ENCODE measurements at regions not wholly inside any gene's neighbourhood (a gene's known extent, or its start where the extent isn't known, plus 50 kb on each side); places are given as distances from the start of the nearest gene placed in this dataset.

DNA sequence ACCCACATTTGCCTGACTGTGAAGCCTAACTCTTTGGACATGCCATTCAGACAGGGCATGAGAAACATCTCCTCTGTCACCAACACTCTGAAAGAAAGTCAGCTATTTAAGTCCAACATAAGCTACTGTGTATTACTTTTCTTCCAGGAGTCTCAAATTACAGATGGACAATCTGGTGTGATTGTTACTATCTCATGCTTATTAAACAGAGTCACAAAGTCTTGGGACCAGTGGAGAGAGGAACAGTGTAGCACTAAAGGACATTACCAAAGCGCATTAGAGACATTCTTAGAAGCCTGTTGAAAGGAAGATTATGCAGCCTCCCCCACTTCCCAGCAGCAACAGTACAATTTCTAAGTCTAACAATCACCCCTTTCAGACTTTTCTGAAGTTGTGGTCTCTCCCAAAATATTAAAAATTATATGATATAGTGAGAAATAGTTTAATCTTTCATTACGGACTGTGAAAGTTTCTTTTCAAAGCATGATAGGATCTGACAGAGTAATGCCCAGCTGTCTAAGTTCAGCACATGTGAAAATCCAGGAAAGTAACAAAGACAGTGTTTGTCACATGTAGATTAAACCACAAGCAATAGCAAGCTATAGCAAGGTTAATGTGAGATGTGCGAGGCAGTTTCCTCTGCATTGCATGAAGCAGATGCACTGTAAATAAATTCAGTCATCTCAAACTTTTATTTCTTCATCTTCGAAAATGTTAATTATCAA, 280.9 kb upstream of the FZD8 start:
- Histone ChIP-seq H3K9me3 (no peaks in the 10 kb centered on the region), H3K27ac (no peak overlapping the region), H3K27me3 (no peaks in the 10 kb centered on the region), H3K4me1 (no peaks in the 10 kb centered on the region), H3K36me3 (no peaks in the 10 kb centered on the region), H3K4me3 (no peak overlapping the region)
- TF ChIP-seq CTCF (IDR thresholded peaks at IDR 0.05) = no peak
- TF ChIP-seq POLR2A (IDR thresholded peaks at IDR 0.05) = no peak
- intact Hi-C loops (cut with DNase I; ENCODE audit: low total_unique reads) = no loop called here
- no peak for DNase-seq
- WGBS, 5 donors = 90 to 94% (median 93%) methylated on average over 4 of the region's 4 CpGs

- no peaks in the 10 kb centered on the region for H3K27me3 ChIP-seq
- no peaks in the 10 kb centered on the region for H3K9me3 ChIP-seq
- H3K27ac ChIP-seq = no peak overlapping the region
- H3K4me3 ChIP-seq = no peak overlapping the region
- DNase-seq = no peak
- WGBS, 5 donors = 87 to 91% (median 89%) methylated on average over 13 of the region's 13 CpGs
- H3K36me3 ChIP-seq = no peaks in the 10 kb centered on the region
- TF ChIP-seq CTCF (IDR thresholded peaks at IDR 0.05) = no peak
- no peak for TF ChIP-seq POLR2AphosphoS5 (IDR thresholded peaks at IDR 0.05)
- no peak for TF ChIP-seq EP300 (IDR thresholded peaks at IDR 0.05)
- intact Hi-C loops (cut with DNase I; ENCODE audit: low total_unique reads) = no loop called here
- H3K4me1 ChIP-seq = no peaks in the 10 kb centered on the region
These were observed 279.8 kb upstream of the FZD8 start for GRCh38 chr10:35921866-35922350.

DNA sequence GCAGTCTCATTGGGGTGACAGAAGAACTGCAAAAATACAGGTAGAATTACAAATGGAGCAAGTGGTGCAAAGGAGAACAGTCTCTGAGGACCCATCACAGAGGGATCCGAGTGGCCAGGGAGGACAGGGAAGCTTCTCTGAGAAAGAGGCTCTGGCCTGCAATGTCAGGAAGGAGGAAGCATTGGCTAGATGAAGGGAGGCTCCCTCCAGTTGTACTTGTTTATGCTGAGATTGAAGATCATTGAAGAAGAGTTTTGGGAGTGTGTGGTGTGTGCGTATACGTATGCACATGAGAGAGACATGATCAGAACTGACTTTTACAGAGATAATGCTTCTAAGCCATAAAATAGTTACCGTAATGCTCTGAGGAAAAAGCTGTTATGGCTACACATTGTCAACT, 274.7 kb upstream of the FZD8 start:
- WGBS, 5 donors = 70 to 84% (median 82%) methylated on average over 4 of the region's 4 CpGs
- TF ChIP-seq POLR2AphosphoS5 (IDR thresholded peaks at IDR 0.05) (no peak), CTCF (IDR thresholded peaks at IDR 0.05) (no peak), EP300 (IDR thresholded peaks at IDR 0.05) (no peak), POLR2A (IDR thresholded peaks at IDR 0.05) (no peak)
- Histone ChIP-seq H3K4me3 (no peak overlapping the region), H3K9me3 (no peaks in the 10 kb centered on the region), H3K27me3 (no peaks in the 10 kb centered on the region), H3K4me1 (peaks cover 0 to 7% (median 3%) of the 10 kb centered on the region in 4 donors), H3K36me3 (no peaks in the 10 kb centered on the region), H3K27ac (no peak overlapping the region)
- DNase-seq = peak in 1 of 2 donors; percentile 27
- intact Hi-C loops (cut with DNase I; ENCODE audit: low total_unique reads) = no loop called here

DNA sequence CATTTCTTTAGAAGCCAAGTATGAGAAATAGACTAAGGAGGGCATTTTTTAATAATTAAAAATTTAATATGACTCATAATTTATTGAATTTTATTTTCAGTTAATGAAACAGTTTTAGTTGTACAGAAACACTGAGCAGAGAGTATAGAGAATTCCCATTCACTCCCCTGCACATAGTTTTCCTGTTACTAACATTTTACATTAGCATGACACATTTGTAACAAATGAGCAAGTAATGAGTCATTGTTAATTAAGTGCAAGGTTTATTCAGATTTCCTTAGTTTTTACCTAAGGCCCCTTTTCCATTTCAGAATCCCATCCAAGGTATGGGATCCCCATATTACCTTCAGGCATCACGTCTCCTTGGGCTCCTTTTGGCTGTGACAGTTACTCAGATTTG, 271.5 kb upstream of the FZD8 start:
- WGBS, 5 donors = 74 to 93% (median 88%) methylated on average over 1 of the region's 1 CpG
- intact Hi-C loops (cut with DNase I; ENCODE audit: low total_unique reads) = no loop called here
- Histone ChIP-seq H3K36me3 (no peaks in the 10 kb centered on the region), H3K4me1 (peaks cover 0 to 7% (median 3%) of the 10 kb centered on the region in 4 donors), H3K9me3 (no peaks in the 10 kb centered on the region), H3K4me3 (no peak overlapping the region), H3K27me3 (no peaks in the 10 kb centered on the region), H3K27ac (no peak overlapping the region)
- TF ChIP-seq POLR2AphosphoS5 (IDR thresholded peaks at IDR 0.05) = no peak
- TF ChIP-seq CTCF (IDR thresholded peaks at IDR 0.05) = no peak
- TF ChIP-seq POLR2A (IDR thresholded peaks at IDR 0.05) = no peak
- TF ChIP-seq EP300 (IDR thresholded peaks at IDR 0.05) = no peak
- no peak for DNase-seq
